GM12892 (cell line): ENCODE measurements at regions not wholly inside any gene's neighbourhood (a gene's known extent, or its start where the extent isn't known, plus 50 kb on each side); places are given as distances from the start of the nearest gene placed in this dataset.

Source experiments
- POLR2A ChIP-seq: IDR thresholded peaks from 2 replicates; pipeline ENCODE4 v1.6.1; 2011; ENCODE audit warnings: low read depth, low read length, control low read depth
- POLR2AphosphoS5 ChIP-seq: IDR thresholded peaks from 2 replicates; pipeline ENCODE4 v1.6.1; 2011; ENCODE audit warnings: low read depth, low read length, control low read depth

DNA sequence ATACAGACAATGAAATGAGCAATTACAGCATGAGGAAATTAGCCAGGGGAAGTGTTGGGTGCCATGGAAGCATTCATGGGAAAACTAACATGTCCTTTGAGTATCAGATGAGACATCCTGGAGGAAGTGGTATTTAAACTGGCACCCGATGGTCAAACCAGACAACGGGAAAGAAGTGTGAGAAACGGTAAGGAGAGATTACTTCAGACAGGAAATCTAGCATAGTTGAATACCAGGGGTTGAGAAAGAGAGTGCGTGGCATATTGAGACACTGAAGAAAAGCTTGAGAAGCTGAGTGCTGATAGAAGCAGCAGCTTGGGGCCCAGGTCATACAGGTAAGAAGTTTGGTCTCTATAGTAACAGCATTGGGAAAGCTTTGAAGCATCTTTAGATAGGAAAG lies 175.3 kb downstream of the C11orf87 start:
- no peak for TF ChIP-seq POLR2A
- no peak for TF ChIP-seq POLR2AphosphoS5
